ENCODE measurements at regions not wholly inside any gene's neighbourhood (a gene's known extent, or its start where the extent isn't known, plus 50 kb on each side); places are given as distances from the start of the nearest gene placed in this dataset.

- H3K36me3 Mint-ChIP-seq (ENCODE audit: low read depth) = no peaks in the 10 kb centered on the region
- no peak overlapping the region for H3K4me3 Mint-ChIP-seq
- H3K27me3 Mint-ChIP-seq (ENCODE audit: insufficient read depth) = peaks cover 4% of the 10 kb centered on the region
- Histone ChIP-seq H3K9ac (ENCODE audit: extremely low read depth, low read length, poor library complexity, severe bottlenecking) (no peak overlapping the region), H3K27ac (ENCODE audit: low read depth, low read length) (no peak overlapping the region), H3K4me3 (ENCODE audit: low read length) (no peak overlapping the region), H3K36me3 (ENCODE audit: control insufficient read depth, insufficient read depth, low read length) (no peaks in the 10 kb centered on the region), H3K27me3 (ENCODE audit: control insufficient read depth, insufficient read depth, low read length, poor library complexity, severe bottlenecking) (no peaks in the 10 kb centered on the region), H3K4me1 (ENCODE audit: control insufficient read depth, insufficient read depth, low read length) (peaks cover 5% of the 10 kb centered on the region), H3K9me3 (ENCODE audit: control insufficient read depth, low read length) (no peaks in the 10 kb centered on the region)
- H3K27ac Mint-ChIP-seq = no peak overlapping the region
- H3K9me3 Mint-ChIP-seq = no peaks in the 10 kb centered on the region
- peaks cover 13% of the 10 kb centered on the region for H3K4me1 Mint-ChIP-seq
- TF ChIP-seq, protein P1, sequence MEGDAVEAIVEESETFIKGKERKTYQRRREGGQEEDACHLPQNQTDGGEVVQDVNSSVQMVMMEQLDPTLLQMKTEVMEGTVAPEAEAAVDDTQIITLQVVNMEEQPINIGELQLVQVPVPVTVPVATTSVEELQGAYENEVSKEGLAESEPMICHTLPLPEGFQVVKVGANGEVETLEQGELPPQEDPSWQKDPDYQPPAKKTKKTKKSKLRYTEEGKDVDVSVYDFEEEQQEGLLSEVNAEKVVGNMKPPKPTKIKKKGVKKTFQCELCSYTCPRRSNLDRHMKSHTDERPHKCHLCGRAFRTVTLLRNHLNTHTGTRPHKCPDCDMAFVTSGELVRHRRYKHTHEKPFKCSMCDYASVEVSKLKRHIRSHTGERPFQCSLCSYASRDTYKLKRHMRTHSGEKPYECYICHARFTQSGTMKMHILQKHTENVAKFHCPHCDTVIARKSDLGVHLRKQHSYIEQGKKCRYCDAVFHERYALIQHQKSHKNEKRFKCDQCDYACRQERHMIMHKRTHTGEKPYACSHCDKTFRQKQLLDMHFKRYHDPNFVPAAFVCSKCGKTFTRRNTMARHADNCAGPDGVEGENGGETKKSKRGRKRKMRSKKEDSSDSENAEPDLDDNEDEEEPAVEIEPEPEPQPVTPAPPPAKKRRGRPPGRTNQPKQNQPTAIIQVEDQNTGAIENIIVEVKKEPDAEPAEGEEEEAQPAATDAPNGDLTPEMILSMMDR (conservative IDR thresholded peaks at IDR 0.05) = peak; percentile 70
- peak; percentile 59 for DNase-seq
Measured at GRCh38 chr11:13602844-13603243, 65.6 kb upstream of the FAR1 start.

DNA sequence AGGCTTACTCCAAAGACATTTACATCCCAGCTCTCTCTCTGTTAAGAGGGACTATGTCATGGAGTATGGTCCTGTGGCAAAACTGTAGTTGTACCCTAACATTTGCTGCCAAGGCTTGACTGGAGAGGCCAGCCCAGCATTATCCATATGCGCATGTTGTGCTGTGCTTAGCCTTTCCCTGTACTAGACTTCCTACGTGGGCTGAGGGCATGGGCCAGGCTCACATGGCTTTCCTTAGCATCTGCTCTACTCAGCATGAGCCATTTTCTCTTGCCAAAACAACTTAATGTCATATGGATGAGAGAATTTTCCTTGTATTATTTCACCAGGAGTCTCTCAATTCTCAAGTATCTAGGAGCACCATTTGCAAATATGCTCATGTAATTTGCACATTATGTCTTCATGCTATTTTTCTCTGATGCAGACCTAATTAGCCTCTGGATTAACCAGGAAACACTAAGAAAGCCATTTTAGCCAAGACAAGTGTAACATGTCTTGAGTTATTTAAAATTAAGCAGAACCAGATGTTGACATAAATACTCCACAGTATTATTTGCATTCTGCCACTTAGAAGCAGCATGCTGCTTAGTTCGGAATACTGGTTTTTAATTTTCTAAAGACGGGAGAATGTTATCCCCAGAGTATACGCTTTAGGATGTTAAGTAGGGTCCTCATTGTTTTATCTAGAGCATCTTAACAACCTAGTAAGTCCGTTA is 71.7 kb upstream of the FAR1 start:
- peaks cover 9% of the 10 kb centered on the region for H3K27me3 Mint-ChIP-seq (ENCODE audit: insufficient read depth)
- H3K4me3 Mint-ChIP-seq = no peak overlapping the region
- Histone ChIP-seq H3K4me1 (ENCODE audit: control insufficient read depth, insufficient read depth, low read length) (peaks cover 5% of the 10 kb centered on the region), H3K4me3 (ENCODE audit: low read length) (no peak overlapping the region), H3K9ac (ENCODE audit: extremely low read depth, low read length, poor library complexity, severe bottlenecking) (no peak overlapping the region), H3K27me3 (ENCODE audit: control insufficient read depth, insufficient read depth, low read length, poor library complexity, severe bottlenecking) (no peaks in the 10 kb centered on the region), H3K27ac (ENCODE audit: low read depth, low read length) (no peak overlapping the region), H3K9me3 (ENCODE audit: control insufficient read depth, low read length) (no peaks in the 10 kb centered on the region), H3K36me3 (ENCODE audit: control insufficient read depth, insufficient read depth, low read length) (no peaks in the 10 kb centered on the region)
- no peak overlapping the region for H3K27ac Mint-ChIP-seq
- WGBS, 2 experiments (ENCODE audit: insufficient coverage in 1 of 2, insufficient read length in 1 of 2) = 76 to 89% methylated on average over 6 of the region's 6 CpGs
- H3K4me1 Mint-ChIP-seq = peaks cover 10% of the 10 kb centered on the region
- no peaks in the 10 kb centered on the region for H3K36me3 Mint-ChIP-seq (ENCODE audit: low read depth)
- DNase-seq = no peak
- TF ChIP-seq, protein P1 (conservative IDR thresholded peaks at IDR 0.05) = no peak
- no peaks in the 10 kb centered on the region for H3K9me3 Mint-ChIP-seq

DNA sequence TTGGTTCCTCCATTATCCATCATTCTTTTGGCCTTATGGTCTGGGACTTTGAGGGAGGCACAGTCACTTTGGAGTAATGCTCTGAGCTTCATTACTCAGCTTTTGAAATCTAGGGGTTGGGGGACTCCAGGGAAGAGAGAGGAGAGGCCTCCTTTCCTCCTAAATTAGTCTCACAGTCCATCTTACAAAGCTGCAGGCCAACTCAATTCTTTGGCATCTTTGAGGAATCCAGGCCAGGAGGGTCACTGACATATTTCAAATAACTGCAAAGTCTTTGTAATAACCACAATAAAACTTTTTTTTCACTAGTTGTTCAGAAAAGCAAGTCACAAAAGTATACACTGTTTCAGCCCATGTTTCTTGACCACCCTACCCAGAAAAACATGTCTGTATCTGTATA is 73.3 kb upstream of the FAR1 start:
- Mint-ChIP-seq H3K27ac (no peak overlapping the region), H3K9me3 (peaks cover 6% of the 10 kb centered on the region), H3K36me3 (ENCODE audit: low read depth) (no peaks in the 10 kb centered on the region)

More for the DNA sequence above, 73.3 kb upstream of the FAR1 start:
- Histone ChIP-seq H3K9ac (ENCODE audit: extremely low read depth, low read length, poor library complexity, severe bottlenecking) (no peak overlapping the region), H3K4me1 (ENCODE audit: control insufficient read depth, insufficient read depth, low read length) (peaks cover 5% of the 10 kb centered on the region), H3K27me3 (ENCODE audit: control insufficient read depth, insufficient read depth, low read length, poor library complexity, severe bottlenecking) (no peaks in the 10 kb centered on the region), H3K27ac (ENCODE audit: low read depth, low read length) (no peak overlapping the region), H3K36me3 (ENCODE audit: control insufficient read depth, insufficient read depth, low read length) (no peaks in the 10 kb centered on the region), H3K9me3 (ENCODE audit: control insufficient read depth, low read length) (no peaks in the 10 kb centered on the region), H3K4me3 (ENCODE audit: low read length) (no peak overlapping the region)
- TF ChIP-seq, protein P1 (conservative IDR thresholded peaks at IDR 0.05) = no peak
- Mint-ChIP-seq H3K27me3 (ENCODE audit: insufficient read depth) (peaks cover 7% of the 10 kb centered on the region), H3K4me3 (no peak overlapping the region), H3K4me1 (peaks cover 10% of the 10 kb centered on the region)
- no peak for DNase-seq
